GM18502 (cell line): ENCODE measurements at regions not wholly inside any gene's neighbourhood (a gene's known extent, or its start where the extent isn't known, plus 50 kb on each side); places are given as distances from the start of the nearest gene placed in this dataset.

Source experiments
- ATAC-seq: cut with Tn5 transposase; IDR thresholded peaks from one replicate; pipeline ENCODE4 v1.9.1; 2021; ENCODE audit warnings: mild to moderate bottlenecking; ENCODE audit not compliant: unreplicated experiment, poor library complexity

DNA sequence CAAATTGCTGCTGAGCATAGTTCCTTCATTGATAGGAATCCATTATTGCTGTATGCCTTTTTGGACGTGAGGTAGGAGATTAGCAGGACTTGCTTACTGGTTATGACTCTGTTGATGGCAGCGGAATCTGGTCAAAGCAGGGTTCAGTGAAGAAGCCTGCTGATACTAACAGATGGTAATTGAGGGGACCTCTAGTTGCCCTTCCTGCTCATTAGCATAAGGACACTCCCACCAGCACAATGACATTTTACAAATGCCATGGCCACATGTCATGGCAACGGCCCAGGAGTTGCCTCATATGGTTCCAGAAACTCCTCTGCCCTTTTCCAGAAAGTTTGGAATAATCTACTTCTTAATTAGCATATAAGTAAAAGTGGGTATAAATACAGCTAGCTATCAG lies 417.5 kb downstream of the CDC14C start:
- ATAC-seq, result no peak

DNA sequence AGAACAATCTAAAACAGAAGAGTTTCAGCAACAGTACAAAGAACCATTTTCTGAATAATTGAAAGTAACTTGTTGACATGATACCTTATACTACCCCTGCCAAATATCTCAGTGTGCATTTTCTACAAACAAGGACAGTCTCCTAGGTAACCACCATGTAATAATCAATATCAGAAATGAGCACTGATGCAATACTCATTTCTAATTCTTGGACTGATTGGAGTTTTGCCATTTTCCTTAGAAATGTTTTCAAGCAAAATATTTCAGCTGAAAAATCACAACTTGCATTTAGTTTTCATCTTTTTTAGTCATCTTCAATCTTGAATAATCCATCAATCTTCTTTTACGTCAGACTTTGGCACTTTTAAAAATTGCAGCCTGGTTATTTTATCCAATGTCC lies 420.2 kb downstream of the CDC14C start:
- ATAC-seq, result no peak

DNA sequence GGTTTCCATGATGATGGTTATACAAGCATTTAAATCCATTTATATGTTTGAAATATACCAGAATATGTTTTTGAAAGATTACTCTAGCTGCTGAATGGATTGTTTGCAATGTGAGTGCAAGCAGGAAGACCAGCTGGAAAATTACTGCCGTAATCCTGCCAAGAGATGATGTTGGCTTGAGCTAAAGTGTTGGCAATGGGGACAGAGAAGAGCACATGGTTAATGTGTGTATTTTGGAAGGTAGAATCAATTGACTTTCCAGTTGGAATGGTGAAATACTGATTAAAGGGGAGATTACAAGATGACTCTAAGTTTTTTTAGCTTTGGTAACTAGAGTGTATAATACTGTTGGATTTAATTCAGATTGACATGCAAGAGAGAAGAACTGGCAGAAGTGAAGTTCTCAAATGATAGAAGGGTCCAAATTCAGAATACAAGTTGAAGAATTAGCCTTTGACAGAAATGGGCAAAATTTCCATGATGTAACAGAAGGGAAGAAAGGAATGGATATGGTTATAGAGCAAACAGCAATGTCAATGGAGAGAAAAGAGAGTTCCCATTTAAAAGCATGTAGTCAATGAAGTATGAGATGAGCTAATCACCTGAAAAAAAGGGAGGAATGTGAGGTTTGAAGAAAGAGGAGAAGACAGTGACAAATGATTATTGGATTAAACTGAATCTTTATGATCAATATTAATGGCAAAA lies 422.0 kb downstream of the CDC14C start:
- ATAC-seq, result no peak

DNA sequence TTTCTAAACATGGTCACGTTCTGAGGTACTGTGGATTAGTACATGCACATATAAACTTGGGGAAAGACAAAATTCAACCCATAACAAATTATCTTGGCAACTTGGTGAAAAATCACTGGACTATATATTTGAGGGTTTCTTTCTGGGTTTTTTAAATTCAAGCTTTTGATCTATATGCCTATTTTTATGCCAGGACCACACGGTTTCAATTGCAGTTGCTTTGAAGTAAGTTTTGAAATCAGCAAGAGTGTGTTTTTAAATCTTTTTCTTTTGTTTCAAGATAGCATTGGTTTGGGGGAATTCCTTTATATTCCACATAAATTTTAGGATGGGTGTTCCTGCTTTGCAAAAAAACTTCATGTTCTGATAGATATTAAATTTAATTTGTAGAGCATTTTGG lies 406.4 kb upstream of the VWC2 start:
- ATAC-seq, result no peak

DNA sequence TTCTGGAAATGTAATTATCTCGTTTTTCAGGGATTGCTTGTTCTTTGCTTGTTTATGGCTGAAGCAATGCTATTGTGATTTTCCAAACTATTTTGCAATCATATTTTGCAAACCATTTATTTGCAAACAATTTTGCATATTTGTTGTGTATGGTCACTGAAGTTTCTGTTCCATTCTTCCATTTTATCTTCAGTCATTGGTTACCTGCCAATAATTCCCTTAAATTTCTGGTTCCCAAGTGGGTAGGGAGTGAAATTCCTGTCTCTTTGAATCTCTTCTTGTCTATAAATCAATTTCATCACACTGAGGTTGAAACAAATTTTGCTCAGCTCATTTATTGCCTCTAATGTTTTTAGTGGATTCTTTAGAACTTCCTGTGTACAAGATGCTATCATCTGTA lies 401.7 kb upstream of the VWC2 start:
- ATAC-seq, result no peak

DNA sequence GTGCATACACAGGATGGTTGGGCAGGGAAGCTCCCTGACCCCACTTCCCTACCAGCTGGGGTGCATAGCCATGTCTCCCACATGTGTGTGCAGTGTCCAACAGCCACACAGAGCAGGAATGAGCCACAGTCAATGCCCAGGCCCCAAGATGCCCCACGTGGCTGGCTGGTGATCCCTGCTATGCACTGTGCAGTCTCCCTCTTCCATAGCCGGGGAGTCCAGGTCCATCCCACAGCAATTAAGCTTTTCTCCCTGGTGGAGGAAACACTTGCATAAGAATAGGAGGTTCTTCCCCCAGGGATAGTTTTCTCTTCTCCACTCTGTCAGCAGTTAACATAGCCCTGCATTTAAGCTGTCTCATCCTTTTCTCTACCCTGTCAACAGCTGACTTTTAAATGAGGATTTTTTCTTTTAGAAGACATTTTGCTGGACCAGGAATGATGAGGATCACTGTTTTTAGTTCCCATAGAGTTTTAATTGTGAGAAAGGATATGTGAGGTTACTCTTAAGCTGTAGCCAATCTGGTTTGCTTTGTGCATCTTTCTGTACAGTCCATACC lies 396.5 kb upstream of the VWC2 start:
- no peak for ATAC-seq

DNA sequence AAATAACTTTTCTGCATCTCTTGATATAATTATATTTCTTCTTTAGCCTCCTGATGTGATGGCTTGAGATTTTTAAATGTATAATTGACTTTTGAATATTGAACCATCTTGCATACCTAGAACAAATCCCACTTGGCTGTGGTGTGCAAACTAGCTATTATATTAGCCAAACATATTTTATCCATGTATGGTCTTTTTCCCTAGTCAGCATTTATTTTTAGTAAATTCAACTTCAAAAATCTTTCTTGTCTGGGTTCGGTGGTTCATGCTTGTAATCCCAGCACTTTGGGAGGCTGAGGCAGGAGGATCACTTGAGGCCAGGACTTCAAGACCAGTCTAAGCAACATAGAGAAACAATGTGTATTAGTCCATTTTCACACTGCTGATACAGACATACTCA lies 386.6 kb upstream of the VWC2 start:
- ATAC-seq, result no peak

DNA sequence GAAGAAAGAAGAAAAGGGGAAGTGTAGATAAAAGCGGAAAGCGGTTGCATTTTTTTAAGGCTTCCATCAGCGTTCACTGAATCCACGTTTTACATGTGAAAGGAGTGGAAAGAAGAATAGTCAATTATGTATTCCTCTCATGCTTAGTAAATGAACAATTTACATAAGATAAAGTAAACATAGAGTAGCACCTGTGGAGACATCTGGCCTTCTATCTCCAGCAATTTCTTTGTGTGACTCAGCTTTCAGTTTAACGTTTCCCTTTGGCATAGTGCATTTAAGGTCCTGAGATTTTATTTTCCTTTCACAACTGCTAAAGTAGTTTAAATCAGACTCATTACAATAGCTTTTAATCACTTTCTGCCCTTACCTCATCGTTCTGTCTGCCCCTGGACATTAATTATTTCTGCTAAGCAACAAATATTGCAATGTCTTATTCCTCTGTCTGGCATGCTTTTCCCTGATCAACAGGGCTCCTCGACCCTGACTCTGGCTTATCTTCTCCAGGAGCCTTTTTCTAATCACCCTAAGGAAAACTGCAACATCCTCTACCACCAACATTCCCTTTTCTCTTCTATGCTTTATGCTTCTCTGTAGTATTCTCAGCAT lies 383.5 kb upstream of the VWC2 start:
- ATAC-seq, result no peak

DNA sequence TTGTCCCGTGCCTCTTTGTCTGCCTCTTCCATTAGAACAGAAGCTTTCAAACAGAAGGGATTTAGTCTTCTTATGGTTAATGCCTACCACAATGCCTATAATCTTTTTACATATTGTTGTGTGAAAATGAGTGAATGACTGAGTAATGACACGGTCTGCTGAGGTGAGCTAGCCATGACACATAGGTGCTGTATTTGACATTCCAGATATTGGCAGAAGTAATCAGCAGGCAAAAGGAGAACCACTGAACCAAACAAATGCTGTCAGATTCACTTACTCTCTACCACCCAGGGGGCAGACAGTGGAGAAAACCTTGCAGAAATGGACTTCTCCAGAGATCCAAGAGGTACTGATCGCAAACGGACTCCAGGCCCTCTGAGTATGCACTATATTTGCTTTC lies 377.2 kb upstream of the VWC2 start:
- no peak for ATAC-seq

DNA sequence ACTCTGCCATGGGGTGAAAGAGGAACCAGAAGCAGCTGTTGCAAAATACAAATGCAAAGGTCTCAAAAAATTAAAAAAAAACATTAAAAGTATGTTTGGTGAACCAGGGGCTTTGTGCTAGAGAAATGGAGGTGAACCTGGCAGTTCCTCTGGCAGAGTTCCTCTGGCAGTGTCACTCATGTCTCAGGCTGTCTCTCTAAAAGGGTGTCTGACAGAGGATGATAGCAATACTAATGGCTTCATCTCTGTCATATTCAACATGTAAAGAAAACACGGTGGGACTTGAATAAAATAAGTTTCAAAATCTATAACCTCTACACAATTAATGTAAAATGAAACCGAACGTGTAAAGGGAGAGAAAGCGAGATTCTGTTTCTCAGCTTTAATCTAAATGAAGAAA lies 375.7 kb upstream of the VWC2 start:
- ATAC-seq, result no peak

DNA sequence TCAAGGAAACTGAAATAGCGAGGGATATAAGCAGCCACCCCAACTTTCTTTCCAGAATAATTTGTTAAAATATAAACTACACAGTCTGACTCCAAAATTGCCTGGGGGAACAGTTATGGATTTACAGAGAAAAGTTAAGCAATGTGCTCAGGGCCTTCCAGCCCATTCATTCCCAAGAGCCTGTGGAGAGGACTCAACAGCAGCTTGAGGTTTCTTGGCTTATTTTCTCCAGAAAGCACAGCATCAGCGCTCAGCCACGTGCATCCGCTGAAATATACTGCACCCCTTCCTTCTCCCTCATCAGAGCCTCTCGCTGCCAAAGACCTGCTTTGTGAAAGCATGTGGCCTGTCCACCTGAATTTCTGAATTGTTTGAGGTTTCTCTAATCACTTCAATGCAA lies 375.2 kb upstream of the VWC2 start:
- ATAC-seq, result no peak

DNA sequence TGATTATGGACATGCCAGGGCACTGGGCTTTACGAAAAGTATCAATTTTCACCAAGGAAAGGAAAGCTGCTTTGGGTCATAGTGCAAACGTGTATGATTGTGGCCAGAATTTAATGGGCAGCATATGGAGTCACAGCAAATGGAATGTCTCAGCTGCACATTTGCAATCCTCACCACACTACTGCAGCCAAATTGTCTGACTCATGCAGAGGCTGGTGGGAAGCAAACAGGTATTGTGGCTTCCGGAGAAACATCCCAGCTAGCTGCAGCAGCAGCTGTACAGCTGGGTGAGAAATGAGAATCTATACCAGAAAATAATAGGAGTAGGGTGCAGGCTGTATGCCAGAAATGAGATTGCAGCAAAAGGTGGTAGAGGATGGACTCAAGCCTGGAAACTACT lies 374.7 kb upstream of the VWC2 start:
- no peak for ATAC-seq

DNA sequence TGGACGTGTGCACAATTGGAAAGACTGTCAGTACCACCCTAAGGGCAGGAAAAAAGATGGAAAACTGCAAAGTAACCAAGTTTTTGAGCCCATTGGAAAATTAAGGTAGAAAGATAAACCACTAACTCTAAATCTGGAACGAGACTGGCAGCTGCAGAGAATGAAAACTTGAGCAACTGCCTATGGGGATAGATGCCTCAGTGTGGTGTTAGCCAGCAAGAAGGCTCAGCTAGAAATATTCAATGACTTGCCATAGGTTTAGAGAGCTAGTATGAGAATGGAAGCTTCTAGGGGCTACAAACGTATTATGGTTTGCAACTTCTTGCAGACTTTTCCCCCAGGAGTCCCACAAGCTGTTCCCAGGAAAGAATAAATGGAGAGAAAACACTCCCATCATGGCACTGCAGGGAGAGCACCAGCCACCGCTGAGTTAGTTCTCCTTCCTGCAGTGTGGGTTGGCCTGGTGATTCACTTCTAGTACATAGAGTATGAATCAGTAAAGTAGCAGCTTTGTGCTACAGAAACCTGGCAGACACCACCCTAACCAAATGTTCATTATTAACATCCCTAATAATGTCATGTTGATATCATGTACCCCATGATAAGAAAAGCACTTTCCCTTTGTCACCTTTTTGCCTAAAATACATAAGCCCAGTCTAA lies 372.4 kb upstream of the VWC2 start:
- ATAC-seq, result no peak

DNA sequence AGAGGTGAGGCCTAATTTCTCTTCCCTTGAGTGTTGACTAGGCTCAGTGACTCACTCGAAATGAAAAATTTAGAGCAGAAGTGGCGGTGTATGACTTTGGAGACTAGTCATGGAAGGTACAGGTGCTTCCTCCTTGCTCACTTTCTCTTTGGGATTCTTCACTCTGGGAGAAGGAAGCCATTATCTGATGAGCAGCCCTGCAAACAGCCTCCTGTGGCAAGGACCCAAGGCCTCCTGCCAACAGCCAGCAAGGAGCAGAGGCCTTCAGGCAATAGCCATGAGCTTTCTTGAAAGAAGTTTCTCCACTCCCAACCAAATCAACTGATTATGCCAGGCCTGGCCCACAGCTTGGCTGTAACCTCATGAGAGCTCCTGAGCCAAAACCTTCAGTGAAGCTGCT lies 369.6 kb upstream of the VWC2 start:
- ATAC-seq, result no peak

DNA sequence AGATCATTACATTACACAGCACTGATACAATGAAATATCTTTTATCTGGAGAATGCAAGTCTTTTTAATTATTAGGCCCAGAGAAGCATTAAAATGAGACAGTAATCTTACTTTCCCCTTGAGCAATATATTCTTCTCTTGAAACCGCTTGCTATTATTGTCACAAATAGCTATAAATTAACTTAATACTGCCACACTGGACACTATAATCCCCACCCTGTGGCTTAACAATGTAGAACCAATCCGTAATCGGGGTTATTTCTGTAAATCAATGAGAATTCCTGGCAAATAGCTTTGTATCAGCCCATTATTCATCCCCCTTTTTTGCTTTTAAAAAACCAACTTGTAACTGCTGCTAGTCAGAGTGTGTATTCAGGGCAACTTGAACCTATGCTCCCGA lies 366.2 kb upstream of the VWC2 start:
- ATAC-seq, result no peak

DNA sequence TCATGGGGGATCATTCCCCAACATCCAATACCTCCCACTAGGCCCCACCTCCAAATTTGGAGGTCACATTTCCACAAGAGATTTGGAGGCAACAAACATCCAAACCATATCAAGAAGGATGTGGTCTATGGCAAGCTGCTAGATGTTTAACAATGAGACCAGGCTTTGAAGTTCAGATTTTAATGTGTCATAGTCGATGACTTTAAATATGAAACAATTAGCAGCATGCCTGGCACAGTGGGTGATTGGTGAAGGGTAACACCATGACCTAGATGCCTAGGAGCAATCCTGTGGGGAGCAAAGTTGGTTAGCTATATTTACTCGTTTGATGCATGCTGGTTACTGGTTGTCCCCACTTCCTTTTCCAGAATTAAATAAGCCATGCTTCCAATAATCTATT lies 356.4 kb upstream of the VWC2 start:
- ATAC-seq, result no peak

DNA sequence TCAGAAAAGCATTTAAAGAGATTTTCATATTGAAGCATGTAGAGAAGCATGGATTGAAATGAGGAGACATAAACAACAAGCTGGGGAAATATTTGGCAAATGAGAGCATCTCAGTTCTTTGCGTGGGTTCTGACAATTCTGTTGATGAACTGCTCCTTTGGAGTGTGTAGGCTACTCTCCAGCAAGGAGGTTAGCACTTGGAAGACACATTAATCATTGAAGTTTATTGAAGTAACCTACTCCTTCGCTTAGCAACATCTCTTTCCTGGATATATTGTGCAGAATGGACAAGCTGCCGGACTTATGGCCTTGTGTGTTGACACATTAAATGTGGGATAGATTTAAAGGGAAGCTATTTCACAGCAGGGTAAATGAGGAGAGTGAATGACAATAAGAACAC lies 354.5 kb upstream of the VWC2 start:
- ATAC-seq, result no peak

DNA sequence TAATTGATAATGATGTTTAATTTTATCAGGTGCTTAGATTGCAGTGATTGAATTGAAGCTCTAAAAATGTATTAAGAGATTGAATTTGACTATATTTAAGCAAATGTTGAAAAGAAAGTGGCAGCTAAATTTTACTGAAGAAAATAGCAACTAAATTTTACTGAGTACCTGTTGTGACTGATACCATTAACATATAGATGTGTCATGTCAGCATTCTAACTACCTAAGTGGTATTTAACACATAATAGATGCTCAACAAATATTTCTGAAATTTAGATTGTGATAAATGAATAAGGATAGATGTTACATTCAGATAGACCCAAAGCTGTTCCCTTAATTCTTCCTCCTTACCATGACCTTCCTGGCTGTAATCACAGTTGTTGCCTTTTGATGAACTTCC lies 350.9 kb upstream of the VWC2 start:
- ATAC-seq, result no peak

DNA sequence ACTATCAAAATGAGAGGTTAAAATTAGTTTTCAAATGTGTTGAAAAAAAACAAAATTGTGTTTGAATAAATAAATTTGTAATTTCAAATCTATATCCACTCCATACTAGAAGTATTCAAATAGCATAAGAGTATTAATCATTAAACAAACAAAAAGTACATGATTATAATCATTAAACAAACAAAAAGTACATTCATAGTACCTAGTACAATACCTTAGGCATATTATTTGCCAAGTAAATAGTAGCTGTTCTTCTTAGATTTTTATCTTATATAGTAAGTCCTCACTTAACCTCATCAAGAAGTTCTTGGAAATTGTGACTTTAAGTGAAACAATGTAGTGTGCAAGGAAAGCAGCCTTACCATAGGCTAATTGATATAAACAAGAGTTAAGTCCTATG lies 349.3 kb upstream of the VWC2 start:
- ATAC-seq, result no peak

DNA sequence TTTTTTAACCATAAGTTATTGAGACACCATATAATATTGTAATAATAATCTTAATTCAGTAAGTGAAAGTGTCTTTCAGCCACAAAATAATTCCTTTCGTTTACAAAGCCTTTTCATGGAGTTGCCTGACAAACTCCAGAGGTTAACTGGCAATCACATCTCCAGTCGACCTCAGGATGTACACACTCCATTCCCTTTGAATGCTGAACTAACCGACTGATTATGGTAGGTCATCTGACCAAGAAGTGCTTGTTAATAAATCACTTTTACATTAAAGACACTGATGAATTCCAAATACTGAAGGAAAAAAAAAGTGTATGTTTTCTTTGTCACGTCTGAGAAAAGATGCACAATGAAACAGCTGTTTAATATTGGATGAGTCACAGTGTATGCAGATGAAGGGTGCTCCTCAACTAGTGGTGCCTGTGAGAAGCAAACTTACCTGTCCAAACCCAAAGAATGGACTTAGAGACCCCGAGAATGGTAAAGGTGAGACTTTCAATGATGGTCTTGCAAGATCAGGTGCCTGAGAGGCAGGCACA lies 348.1 kb upstream of the VWC2 start:
- no peak for ATAC-seq

DNA sequence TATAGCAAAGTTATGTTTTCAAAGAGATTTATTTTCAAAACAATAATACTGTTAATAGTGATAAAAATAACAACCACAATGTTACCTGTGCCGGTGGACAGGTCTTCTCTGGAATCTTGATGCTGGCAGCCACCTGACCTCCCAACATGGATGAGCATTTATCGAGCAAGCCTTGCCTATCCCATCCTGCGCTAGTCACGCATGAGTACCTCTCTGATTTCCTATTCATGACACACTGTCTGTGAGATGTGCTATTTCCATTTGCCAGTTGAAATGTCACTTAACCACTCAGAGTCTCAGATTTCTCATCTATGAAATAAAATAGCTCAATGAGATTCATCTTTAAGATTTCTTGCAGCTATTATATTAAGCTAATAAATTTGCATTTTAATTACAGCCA lies 341.2 kb upstream of the VWC2 start:
- no peak for ATAC-seq
